KMS-11 (cell line): ENCODE measurements at regions not wholly inside any gene's neighbourhood (a gene's known extent, or its start where the extent isn't known, plus 50 kb on each side); places are given as distances from the start of the nearest gene placed in this dataset.

Experiments
- H2AFZ ChIP-seq: fragments of 200-600 bp; sonication (generic); 2 replicates; pipeline ENCODE4 v1.6.1; 2016; ENCODE audit warnings: antibody characterized with exemption, mixed run types, low read depth
- H3K27ac ChIP-seq: fragments of 200-600 bp; sonication (generic); 2 replicates; pipeline ENCODE4 v1.6.1; 2016; ENCODE audit warnings: mild to moderate bottlenecking, mixed run types
- H3K27me3 ChIP-seq: fragments of 200-600 bp; sonication (generic); 2 replicates; pipeline ENCODE4 v1.6.1; 2017; ENCODE audit warnings: mild to moderate bottlenecking, low read depth, mixed run types, moderate library complexity; ENCODE audit not compliant: insufficient read depth
- H3K36me3 ChIP-seq: fragments of 200-600 bp; sonication (generic); 2 replicates; pipeline ENCODE4 v1.6.1; 2017; ENCODE audit warnings: mild to moderate bottlenecking, mixed run types; ENCODE audit not compliant: insufficient read depth
- H3K4me1 ChIP-seq: fragments of 200-600 bp; sonication (generic); 2 replicates; pipeline ENCODE4 v1.6.1; 2016; ENCODE audit warnings: mild to moderate bottlenecking, low read depth, mixed run types; ENCODE audit not compliant: poor library complexity, severe bottlenecking
- H3K4me2 ChIP-seq: fragments of 200-600 bp; sonication (generic); 2 replicates; pipeline ENCODE4 v1.7.0; 2016; ENCODE audit warnings: mild to moderate bottlenecking, mixed run types
- H3K4me3 ChIP-seq: fragments of 200-600 bp; sonication (generic); IDR thresholded peaks from 2 replicates; pipeline ENCODE4 v1.6.1; 2017; ENCODE audit warnings: low read depth, low read length, mixed read lengths; ENCODE audit not compliant: insufficient read depth
- H3K79me2 ChIP-seq: fragments of 200-600 bp; sonication (generic); 2 replicates; pipeline ENCODE4 v1.6.1; 2016; ENCODE audit warnings: low read depth, mixed run types; ENCODE audit not compliant: insufficient read depth
- H3K9ac ChIP-seq: fragments of 200-600 bp; sonication (generic); 2 replicates; pipeline ENCODE4 v1.6.1; 2016; ENCODE audit warnings: mild to moderate bottlenecking, mixed run types
- H4K20me1 ChIP-seq: fragments of 200-600 bp; sonication (generic); 2 replicates; pipeline ENCODE4 v1.6.1; 2016; ENCODE audit warnings: mild to moderate bottlenecking, mixed run types; ENCODE audit not compliant: insufficient read depth
- CTCF ChIP-seq: fragments of 200-600 bp; sonication (generic); conservative IDR thresholded peaks from 2 replicates; pipeline ENCODE4 v1.6.1; 2017; ENCODE audit warnings: low read depth, mild to moderate bottlenecking, antibody characterized with exemption, low read length, moderate library complexity, mixed read lengths

GRCh38 chr5:39846144-39846543 lies 421.4 kb upstream of the DAB2 start:
- H3K36me3 ChIP-seq, result no peaks in the 10 kb centered on the region

GRCh38 chr5:39843767-39844166 lies 419.0 kb upstream of the DAB2 start:
- Histone ChIP-seq H3K4me3 (no peak overlapping the region), H3K9ac (no peak overlapping the region), H3K36me3 (no peaks in the 10 kb centered on the region), H3K27me3 (no peaks in the 10 kb centered on the region), H2AFZ (no peak overlapping the region), H3K79me2 (no peaks in the 10 kb centered on the region), H4K20me1 (no peaks in the 10 kb centered on the region), H3K4me2 (no peak overlapping the region), H3K27ac (no peak overlapping the region), H3K4me1 (no peaks in the 10 kb centered on the region)
- no peak for TF ChIP-seq CTCF

More at GRCh38 chr5:39846144-39846543, 421.4 kb upstream of the DAB2 start:
- Histone ChIP-seq H4K20me1 (no peaks in the 10 kb centered on the region), H3K4me3 (no peak overlapping the region), H3K4me2 (no peak overlapping the region), H2AFZ (no peak overlapping the region), H3K27ac (no peak overlapping the region), H3K4me1 (no peaks in the 10 kb centered on the region), H3K79me2 (no peaks in the 10 kb centered on the region), H3K27me3 (no peaks in the 10 kb centered on the region), H3K9ac (no peak overlapping the region)
- no peak for TF ChIP-seq CTCF

GRCh38 chr5:39835371-39835770 lies 410.6 kb upstream of the DAB2 start:
- Histone ChIP-seq H3K36me3 (no peaks in the 10 kb centered on the region), H3K4me3 (no peak overlapping the region), H3K27me3 (no peaks in the 10 kb centered on the region), H3K27ac (no peak overlapping the region), H2AFZ (no peak overlapping the region), H4K20me1 (no peaks in the 10 kb centered on the region), H3K4me1 (no peaks in the 10 kb centered on the region), H3K79me2 (no peaks in the 10 kb centered on the region), H3K4me2 (no peak overlapping the region), H3K9ac (no peak overlapping the region)
- no peak for TF ChIP-seq CTCF

GRCh38 chr5:39829441-39829840 lies 404.7 kb upstream of the DAB2 start:
- no peak for TF ChIP-seq CTCF
- H3K27ac ChIP-seq, result no peak overlapping the region

More at GRCh38 chr5:39829441-39829840, 404.7 kb upstream of the DAB2 start:
- Histone ChIP-seq H3K4me2 (no peak overlapping the region), H3K79me2 (no peaks in the 10 kb centered on the region), H3K4me3 (no peak overlapping the region), H3K9ac (no peak overlapping the region), H4K20me1 (no peaks in the 10 kb centered on the region), H3K27me3 (no peaks in the 10 kb centered on the region), H3K36me3 (no peaks in the 10 kb centered on the region), H2AFZ (no peak overlapping the region), H3K4me1 (no peaks in the 10 kb centered on the region)
